Adrenal gland (tissue), 5 donors: ENCODE measurements at regions not wholly inside any gene's neighbourhood (a gene's known extent, or its start where the extent isn't known, plus 50 kb on each side); places are given as distances from the start of the nearest gene placed in this dataset.

Source experiments
- CTCF ChIP-seq, 6 experiments: fragments of 450-650 bp in 4 of 6; fragments of 200-600 bp in 2 of 6; sonication (generic) in 1 of 6; IDR thresholded peaks; 1 replicate in 5 of 6; 2 replicates in 1 of 6; pipeline versions ENCODE4 v1.5.1 to v1.8.0; 2016 to 2021; ENCODE audit warnings: antibody characterized with exemption in 6 of 6, mild to moderate bottlenecking in 2 of 6, moderate library complexity in 1 of 6
- POLR2A ChIP-seq, 2 donors: fragments of 450-650 bp; IDR thresholded peaks; one replicate each; pipeline ENCODE4 v1.6.1; 2017; ENCODE audit warnings: antibody characterized with exemption in 2 of 2, mild to moderate bottlenecking in 2 of 2, moderate library complexity in 1 of 2
- donor health status: DM: no; HTN: no; CAD: no.

GRCh38 chr19:32129141-32129540, 216.3 kb upstream of the ZNF507 start:
- no peak for TF ChIP-seq POLR2A (IDR thresholded peaks at IDR 0.05)
- no peak for TF ChIP-seq CTCF (IDR thresholded peaks at IDR 0.05)
